ENCODE measurements at regions not wholly inside any gene's neighbourhood (a gene's known extent, or its start where the extent isn't known, plus 50 kb on each side); places are given as distances from the start of the nearest gene placed in this dataset.

DNA sequence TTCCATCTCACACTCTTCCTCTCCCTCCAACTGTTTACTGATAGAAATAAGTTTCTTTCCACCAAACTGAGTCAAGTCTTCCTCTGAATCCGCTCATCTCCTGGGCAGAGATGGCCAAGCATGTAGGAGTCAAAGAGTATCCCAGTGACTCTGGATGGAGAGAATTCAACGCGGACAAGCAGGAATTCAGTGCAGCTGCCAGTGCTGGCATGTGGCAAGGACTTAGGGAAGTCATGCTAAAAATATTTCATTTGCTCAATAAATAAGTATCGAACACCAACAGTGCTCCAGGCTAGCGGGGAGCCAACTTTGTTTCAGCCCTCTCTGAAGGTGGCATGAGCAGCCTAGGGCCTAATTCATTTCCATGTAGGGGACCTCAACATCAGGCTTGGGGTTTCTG is 351.6 kb upstream of the ZMIZ1 start:
- Mint-ChIP-seq H3K4me1 (no peaks in the 10 kb centered on the region), H3K9me3 (no peaks in the 10 kb centered on the region), H3K36me3 (no peaks in the 10 kb centered on the region), H3K27ac (no peak overlapping the region), H3K4me3 (no peak overlapping the region)
- ATAC-seq (no peak), DNase-seq (ENCODE audit: low spot score in 2 of 2) (no peak)

DNA sequence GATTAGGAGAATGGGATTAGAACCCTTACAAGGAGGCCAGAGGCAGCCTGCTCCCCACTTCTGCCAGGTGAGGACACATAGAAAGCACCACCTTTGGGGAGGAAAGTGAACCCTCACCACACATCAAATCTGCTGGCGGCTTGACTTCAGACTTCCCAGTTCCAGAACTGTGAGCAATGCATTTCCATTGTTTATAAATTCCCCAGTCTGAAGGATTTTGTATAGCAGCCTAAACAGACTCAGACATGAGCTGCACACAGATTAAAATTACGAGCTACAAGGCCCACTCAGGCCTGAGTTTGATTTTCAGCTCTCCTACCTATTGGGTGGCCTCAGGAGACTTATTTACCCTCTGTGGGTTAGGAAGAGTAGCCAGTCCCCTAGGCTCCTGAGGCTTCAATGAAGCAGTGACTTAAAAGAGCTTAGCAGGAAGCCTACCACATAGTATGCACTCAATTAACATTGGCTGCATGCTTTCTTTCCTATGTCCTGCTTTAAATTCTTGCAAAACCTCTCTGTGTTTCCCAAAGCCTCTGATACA is 350.7 kb upstream of the ZMIZ1 start:
- Mint-ChIP-seq H3K4me3 (no peak overlapping the region), H3K4me1 (no peaks in the 10 kb centered on the region), H3K27ac (peak overlapping the region; percentile 5), H3K36me3 (no peaks in the 10 kb centered on the region), H3K9me3 (no peaks in the 10 kb centered on the region)
- no peak for DNase-seq (ENCODE audit: low spot score in 2 of 2)
- ATAC-seq, result no peak

DNA sequence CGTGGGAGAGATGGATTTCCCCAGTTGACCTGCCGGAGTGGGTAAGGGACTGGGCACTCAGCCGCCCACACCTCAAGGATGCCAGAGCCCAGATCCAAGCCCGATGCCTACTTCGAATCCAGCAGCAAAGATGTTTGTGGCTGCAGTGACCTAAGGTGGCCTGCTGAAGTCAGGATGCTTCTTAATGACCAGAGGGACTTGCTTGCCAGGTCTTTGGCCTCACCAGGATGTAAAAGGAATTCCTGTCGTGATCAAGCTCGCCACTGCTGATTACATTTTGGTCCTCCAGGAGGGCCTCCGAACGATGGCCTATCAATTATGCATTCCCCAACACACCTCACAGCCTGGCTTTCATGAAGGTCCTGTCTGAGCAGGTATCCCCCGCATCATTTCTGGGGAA is 349.5 kb upstream of the ZMIZ1 start:
- Mint-ChIP-seq H3K4me1 (no peaks in the 10 kb centered on the region), H3K27ac (no peak overlapping the region), H3K36me3 (no peaks in the 10 kb centered on the region), H3K9me3 (no peaks in the 10 kb centered on the region), H3K4me3 (no peak overlapping the region)
- DNase-seq (ENCODE audit: low spot score in 2 of 2) (no peak), ATAC-seq (no peak)

DNA sequence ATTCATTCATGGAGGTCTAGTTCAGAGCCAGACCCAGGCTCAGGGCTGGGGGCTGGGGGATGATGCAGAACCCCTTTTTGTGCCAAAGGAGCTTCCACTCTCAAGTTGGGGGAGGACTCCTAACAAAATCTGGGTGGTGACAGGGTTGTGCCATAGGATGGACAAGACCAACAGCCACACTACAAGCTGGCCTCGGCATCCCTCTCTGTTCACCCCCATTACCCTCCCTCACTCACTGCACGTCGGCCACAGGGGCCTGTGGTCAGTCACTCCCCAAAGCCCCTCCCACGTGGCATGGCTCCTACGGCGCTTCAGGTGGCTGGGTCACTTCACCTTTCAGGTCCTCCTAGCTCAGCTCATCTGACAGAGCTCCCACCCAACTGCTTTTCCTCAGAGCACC is 348.7 kb upstream of the ZMIZ1 start:
- Mint-ChIP-seq H3K4me1 (no peaks in the 10 kb centered on the region), H3K4me3 (no peak overlapping the region)

DNA sequence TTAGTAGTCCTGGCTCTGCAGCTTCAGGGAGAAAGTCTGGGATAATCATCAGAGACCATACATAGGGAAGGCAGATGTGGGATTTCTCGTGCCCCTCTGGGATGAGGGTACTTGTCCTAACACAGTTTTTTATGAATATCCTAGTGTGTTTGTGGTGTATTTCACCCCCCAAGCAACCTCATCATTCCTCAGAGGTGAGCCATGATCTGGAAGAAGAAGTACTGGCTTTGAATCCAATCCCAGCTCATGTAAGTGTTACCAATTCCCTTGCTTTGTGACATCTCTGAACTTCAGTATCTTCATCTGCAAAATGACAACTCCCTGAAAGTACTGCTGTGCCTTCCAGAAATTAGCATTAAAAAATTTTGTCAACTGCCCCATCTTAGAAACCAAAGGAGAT is 347.5 kb upstream of the ZMIZ1 start:
- Mint-ChIP-seq H3K4me1 (no peaks in the 10 kb centered on the region), H3K9me3 (no peaks in the 10 kb centered on the region), H3K4me3 (no peak overlapping the region), H3K36me3 (no peaks in the 10 kb centered on the region), H3K27ac (no peak overlapping the region)
- DNase-seq (ENCODE audit: low spot score in 2 of 2) (no peak), ATAC-seq (no peak)

More for the DNA sequence above, 348.7 kb upstream of the ZMIZ1 start:
- Mint-ChIP-seq H3K27ac (no peak overlapping the region), H3K9me3 (no peaks in the 10 kb centered on the region), H3K36me3 (no peaks in the 10 kb centered on the region)
- ATAC-seq, result no peak
- DNase-seq (ENCODE audit: low spot score in 2 of 2), result no peak

DNA sequence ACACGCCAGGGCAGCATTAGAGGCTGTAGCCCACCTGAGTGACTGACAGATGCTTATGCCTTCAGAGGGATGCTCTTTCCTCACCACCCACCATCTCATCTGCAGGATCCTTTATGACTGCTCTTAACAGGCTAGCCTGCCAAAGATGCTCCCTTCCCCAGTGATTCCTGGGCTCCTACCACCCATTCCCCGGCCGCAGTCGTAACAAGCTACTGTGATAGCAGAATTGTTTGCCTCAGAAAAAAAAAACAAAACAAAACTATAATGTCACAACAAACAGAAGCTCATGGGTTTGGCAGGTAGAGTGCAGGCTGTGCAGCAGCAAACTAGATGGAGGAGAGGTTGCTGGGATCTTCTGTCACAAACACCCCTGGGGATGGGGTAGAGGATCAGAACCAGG is 343.9 kb upstream of the ZMIZ1 start:
- no peak for ATAC-seq
- Mint-ChIP-seq H3K27ac (no peak overlapping the region), H3K4me3 (no peak overlapping the region), H3K9me3 (no peaks in the 10 kb centered on the region), H3K36me3 (no peaks in the 10 kb centered on the region), H3K4me1 (no peaks in the 10 kb centered on the region)
- no peak for DNase-seq (ENCODE audit: low spot score in 2 of 2)

DNA sequence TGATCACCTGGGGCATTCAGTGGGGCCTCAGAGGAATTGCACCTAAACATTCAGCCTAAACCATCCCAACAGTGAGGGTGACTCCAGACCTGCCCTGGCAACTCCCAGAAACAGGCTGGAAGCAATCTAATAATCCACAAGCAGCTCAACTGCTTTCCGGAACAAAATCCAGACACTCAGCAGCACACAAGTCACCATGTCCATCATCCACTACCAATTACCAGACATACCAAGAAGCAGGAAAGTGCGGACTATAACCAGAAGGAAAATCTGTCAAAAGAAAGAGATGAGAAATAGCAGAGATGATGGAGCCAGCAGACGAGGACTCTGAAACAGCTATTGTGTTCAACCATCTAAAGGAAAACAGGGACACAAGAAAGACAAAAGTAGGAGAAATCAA is 342.6 kb upstream of the ZMIZ1 start:
- H3K4me1 Mint-ChIP-seq, result no peaks in the 10 kb centered on the region
- H3K36me3 Mint-ChIP-seq, result no peaks in the 10 kb centered on the region
- H3K4me3 Mint-ChIP-seq, result no peak overlapping the region
- DNase-seq (ENCODE audit: low spot score in 2 of 2) (no peak), ATAC-seq (no peak)
- H3K27ac Mint-ChIP-seq, result no peak overlapping the region
- H3K9me3 Mint-ChIP-seq, result no peaks in the 10 kb centered on the region

DNA sequence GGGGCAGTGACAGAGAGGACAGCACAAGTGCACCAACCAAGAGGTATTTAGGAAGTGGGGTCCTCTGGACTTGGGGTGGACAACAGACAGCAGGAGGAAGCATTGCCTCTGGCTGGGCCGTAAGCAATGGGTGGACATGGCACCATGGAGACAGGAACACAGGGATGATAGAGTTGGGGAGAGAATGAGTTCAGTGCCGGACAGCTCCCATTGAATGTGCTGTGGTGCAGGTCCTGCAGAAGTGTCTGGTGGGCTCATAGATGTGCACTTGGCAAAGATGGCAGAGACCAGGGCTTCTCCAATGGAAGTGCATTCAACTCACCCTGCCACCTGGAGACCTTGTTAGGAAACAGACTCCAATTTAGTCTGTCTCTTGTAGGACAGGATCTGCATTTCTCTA is 341.5 kb upstream of the ZMIZ1 start:
- DNase-seq (ENCODE audit: low spot score in 2 of 2), result no peak
- H3K4me1 Mint-ChIP-seq, result no peaks in the 10 kb centered on the region
- H3K4me3 Mint-ChIP-seq, result no peak overlapping the region
- ATAC-seq, result no peak
- H3K36me3 Mint-ChIP-seq, result no peaks in the 10 kb centered on the region
- H3K27ac Mint-ChIP-seq, result no peak overlapping the region
- no peaks in the 10 kb centered on the region for H3K9me3 Mint-ChIP-seq

DNA sequence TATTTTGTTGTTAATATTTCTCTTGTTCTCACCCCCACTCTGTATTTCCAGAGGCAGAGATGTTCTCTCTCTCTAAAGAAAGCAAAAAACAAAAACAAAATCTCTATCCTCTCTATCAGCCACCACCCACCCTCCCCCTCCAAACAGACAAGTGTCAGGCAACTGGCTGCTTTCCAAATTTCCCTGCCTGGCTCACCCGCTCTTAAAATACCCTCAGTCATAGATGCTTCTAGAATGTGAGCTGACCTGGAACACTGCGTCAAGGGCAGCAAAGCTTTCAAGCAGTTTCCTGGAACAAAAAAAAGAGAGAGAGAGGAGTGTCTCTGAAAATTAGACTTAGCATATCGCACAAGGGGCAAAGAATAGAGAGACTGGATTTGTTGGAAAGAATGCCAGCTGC is 341.0 kb upstream of the ZMIZ1 start:
- H3K4me3 Mint-ChIP-seq, result no peak overlapping the region
- no peaks in the 10 kb centered on the region for H3K9me3 Mint-ChIP-seq
- ATAC-seq (no peak), DNase-seq (ENCODE audit: low spot score in 2 of 2) (no peak)
- no peaks in the 10 kb centered on the region for H3K36me3 Mint-ChIP-seq
- no peaks in the 10 kb centered on the region for H3K4me1 Mint-ChIP-seq
- no peak overlapping the region for H3K27ac Mint-ChIP-seq

DNA sequence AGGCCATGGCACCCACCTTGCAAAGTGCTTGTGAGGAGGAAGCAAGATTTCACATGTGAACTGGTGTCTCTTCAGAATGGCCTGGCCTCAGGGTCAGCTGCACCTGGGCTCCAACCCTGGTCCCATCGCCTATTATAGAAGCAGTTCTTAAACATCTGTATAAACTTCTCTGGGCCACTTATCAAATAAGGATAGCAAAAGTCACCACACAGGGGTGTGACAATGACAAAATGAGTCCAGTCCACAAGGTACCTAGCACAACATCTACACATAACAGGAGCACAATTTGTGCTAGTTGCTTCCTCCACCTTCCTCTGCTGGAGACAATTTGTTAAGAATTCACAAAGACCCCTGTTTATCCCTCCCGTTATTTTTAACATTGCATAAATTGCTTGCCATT is 340.6 kb upstream of the ZMIZ1 start:
- H3K27ac Mint-ChIP-seq, result no peak overlapping the region
- H3K4me1 Mint-ChIP-seq, result no peaks in the 10 kb centered on the region
- DNase-seq (ENCODE audit: low spot score in 2 of 2), result no peak
- H3K36me3 Mint-ChIP-seq, result no peaks in the 10 kb centered on the region
- H3K4me3 Mint-ChIP-seq, result no peak overlapping the region
- ATAC-seq, result no peak
- no peaks in the 10 kb centered on the region for H3K9me3 Mint-ChIP-seq

DNA sequence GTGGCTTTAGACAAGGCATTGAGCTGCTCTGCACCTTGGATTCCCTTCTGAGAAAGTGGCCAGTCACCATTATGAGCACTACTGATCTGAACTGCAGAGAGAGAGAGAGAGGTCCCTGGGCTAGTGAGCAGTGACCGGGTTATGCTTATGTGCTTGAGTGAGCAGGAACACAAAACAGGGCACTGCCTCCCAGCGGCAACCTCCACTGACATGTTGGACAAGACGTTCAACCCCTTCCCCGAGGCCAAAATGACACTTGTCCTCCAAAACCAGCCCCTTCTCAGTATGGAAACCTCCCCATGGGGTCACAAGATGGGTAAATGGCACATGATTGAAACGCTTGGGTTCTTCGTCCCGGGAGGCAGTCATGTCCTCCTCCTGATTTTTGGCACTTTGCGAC is 339.4 kb upstream of the ZMIZ1 start:
- ATAC-seq (no peak), DNase-seq (ENCODE audit: low spot score in 2 of 2) (no peak)
- H3K4me3 Mint-ChIP-seq, result no peak overlapping the region
- no peaks in the 10 kb centered on the region for H3K9me3 Mint-ChIP-seq
- no peak overlapping the region for H3K27ac Mint-ChIP-seq
- H3K4me1 Mint-ChIP-seq, result no peaks in the 10 kb centered on the region
- no peaks in the 10 kb centered on the region for H3K36me3 Mint-ChIP-seq

DNA sequence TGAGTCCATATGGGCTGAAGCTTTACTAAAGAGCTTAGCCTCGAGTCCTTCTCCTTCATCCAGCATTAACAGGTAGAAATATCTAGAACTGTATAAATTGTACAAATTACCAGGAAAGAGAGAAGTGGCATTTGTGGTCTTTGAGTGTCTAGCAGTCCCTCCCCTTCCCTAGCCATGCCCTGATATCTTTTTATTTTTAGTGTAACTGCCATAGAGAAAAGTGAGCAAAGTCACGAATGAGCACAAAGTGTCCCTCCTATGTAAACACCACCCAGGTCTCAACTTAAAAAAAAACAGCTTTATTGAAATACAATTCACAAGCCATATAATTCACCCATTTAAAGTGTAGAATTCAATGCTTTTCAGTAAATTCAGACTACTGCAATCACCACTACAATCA is 339.0 kb upstream of the ZMIZ1 start:
- ATAC-seq (no peak), DNase-seq (ENCODE audit: low spot score in 2 of 2) (no peak)
- Mint-ChIP-seq H3K9me3 (no peaks in the 10 kb centered on the region), H3K4me1 (no peaks in the 10 kb centered on the region), H3K27ac (no peak overlapping the region), H3K4me3 (no peak overlapping the region), H3K36me3 (no peaks in the 10 kb centered on the region)

DNA sequence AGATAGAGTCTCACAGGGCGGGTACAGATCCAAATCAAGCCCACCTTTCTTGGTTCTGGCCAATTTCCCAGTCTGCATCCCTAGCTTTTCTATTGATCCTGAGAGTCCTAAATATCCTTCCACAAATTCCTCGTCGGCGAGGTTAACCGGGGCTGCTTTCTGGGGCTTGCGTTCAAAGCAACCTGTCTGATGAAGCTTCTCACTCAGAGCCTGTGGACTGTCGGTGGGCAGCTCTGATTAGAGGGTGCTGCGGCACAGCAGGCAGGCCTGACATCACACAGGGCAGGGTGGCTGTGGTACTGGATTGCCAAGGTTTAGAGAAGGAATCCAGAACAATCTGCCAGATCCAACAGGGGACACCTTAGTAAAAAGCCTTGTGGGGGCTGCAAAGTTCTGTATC is 338.0 kb upstream of the ZMIZ1 start:
- H3K4me1 Mint-ChIP-seq, result no peaks in the 10 kb centered on the region
- H3K9me3 Mint-ChIP-seq, result no peaks in the 10 kb centered on the region
- no peak for DNase-seq (ENCODE audit: low spot score in 2 of 2)
- H3K36me3 Mint-ChIP-seq, result no peaks in the 10 kb centered on the region
- no peak overlapping the region for H3K27ac Mint-ChIP-seq
- no peak for ATAC-seq
- H3K4me3 Mint-ChIP-seq, result no peak overlapping the region

DNA sequence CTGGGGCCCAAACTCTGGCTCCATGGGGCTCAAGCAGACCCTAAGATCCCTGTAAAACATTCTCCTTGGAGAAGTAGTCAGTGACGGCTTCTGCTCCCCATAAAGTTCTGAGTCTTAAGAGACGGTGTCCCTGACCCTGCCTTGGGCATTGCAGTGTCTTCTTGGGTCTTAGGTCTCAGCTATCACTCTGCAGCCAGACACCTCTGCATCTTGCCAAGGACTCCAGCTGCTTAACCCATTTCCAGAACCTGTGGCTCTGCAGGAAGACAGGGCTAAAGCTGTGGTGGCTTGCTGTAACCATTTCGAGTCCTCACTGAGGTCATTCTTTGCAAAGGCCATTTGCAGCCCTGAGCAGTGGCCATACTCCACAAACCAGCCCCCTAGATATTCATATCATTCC is 337.1 kb upstream of the ZMIZ1 start:
- H3K4me3 Mint-ChIP-seq, result no peak overlapping the region
- DNase-seq (ENCODE audit: low spot score in 2 of 2) (no peak), ATAC-seq (no peak)
- no peaks in the 10 kb centered on the region for H3K9me3 Mint-ChIP-seq
- H3K4me1 Mint-ChIP-seq, result no peaks in the 10 kb centered on the region
- no peaks in the 10 kb centered on the region for H3K36me3 Mint-ChIP-seq
- H3K27ac Mint-ChIP-seq, result no peak overlapping the region

DNA sequence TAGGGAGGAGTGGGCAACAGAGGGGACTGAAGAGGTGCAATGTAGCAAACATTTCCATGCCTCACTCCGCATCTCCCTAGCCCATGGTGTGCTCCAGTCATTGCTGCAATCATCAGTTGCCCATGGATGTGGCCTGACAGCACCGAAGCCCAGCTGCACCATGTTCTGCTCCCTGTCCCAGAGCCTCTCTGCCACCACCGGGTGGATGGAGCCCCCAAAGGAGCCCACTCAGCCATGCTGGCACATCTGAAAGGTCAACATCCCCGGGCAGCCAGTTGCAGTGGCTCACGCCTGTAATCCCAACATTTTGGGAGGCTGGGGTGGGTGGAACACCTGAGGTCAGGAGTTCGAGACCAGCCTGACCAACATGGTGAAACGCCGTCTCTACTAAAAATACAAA is 336.4 kb upstream of the ZMIZ1 start:
- no peak for ATAC-seq
- Mint-ChIP-seq H3K36me3 (no peaks in the 10 kb centered on the region), H3K4me1 (no peaks in the 10 kb centered on the region), H3K27ac (no peak overlapping the region), H3K9me3 (no peaks in the 10 kb centered on the region), H3K4me3 (no peak overlapping the region)
- no peak for DNase-seq (ENCODE audit: low spot score in 2 of 2)

DNA sequence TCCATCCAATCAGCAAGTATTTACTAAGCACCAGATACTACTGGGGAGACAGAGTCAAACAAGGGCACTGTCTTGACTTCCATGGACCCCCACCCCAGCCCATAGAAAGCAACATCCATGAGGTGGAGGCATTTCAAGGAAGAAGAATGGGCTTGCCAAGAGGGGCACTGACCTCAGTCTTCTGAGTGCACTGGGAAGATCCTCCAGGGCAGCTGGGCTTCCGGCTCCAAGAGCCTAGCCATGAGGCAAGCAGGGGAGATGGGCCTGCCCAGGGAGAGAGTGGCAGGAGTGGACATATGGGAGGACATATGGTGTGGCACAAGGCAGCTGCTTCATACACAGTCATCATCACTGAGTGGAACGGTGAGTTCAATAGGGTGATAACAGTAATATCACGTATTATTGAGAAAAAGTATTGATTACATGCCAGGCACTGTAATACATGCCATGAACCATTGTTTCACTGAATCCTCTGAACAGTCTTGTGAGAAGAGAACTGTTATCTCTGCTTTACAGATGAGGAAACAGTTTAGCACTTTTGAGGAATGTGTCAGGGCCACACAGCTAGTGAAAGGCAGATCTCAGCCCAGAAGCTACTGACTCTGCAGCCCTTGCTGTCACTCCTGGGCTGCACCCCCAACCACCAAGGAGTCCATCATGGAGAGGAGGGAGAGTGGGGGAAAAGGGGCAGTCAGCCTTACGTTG is 331.7 kb upstream of the ZMIZ1 start:
- ATAC-seq, result no peak

More for the DNA sequence above, 331.7 kb upstream of the ZMIZ1 start:
- no peaks in the 10 kb centered on the region for H3K4me1 Mint-ChIP-seq
- H3K27ac Mint-ChIP-seq, result no peak overlapping the region
- no peaks in the 10 kb centered on the region for H3K36me3 Mint-ChIP-seq
- H3K4me3 Mint-ChIP-seq, result no peak overlapping the region
- no peak for DNase-seq (ENCODE audit: low spot score in 2 of 2)
- H3K9me3 Mint-ChIP-seq, result no peaks in the 10 kb centered on the region
